ENCODE measurements at regions not wholly inside any gene's neighbourhood (a gene's known extent, or its start where the extent isn't known, plus 50 kb on each side); places are given as distances from the start of the nearest gene placed in this dataset.
"Not testable (repeated sequence)": the region's sequence is repeated elsewhere in the genome, so short reads cannot be mapped to it uniquely, and the experiment has no call there.

GRCh38 chr5:3147405-3147804, 395.9 kb upstream of the IRX2 start:
- DNase-seq (ENCODE audit: low read depth, low spot score); H3K4me1 ChIP-seq (ENCODE audit: control insufficient read depth, insufficient read depth, low read length); H3K9me3 ChIP-seq (ENCODE audit: control insufficient read depth, insufficient read depth, low read length); H3K4me3 ChIP-seq (ENCODE audit: low read length); H3K27me3 ChIP-seq (ENCODE audit: control insufficient read depth, insufficient read depth, low read length); H3K36me3 ChIP-seq (ENCODE audit: control insufficient read depth, insufficient read depth, low read length); H3K27ac ChIP-seq (ENCODE audit: low read length): not testable (repeated sequence)
- WGBS (ENCODE audit: insufficient coverage, insufficient read length): no CpG with 5 or more reads among the region's 1 CpG

- Histone ChIP-seq H3K9me3 (ENCODE audit: control insufficient read depth, insufficient read depth, low read length) (no peaks in the 10 kb centered on the region), H3K27ac (ENCODE audit: low read length) (no peak overlapping the region), H3K27me3 (ENCODE audit: control insufficient read depth, insufficient read depth, low read length) (no peaks in the 10 kb centered on the region), H3K4me3 (ENCODE audit: low read length) (no peak overlapping the region), H3K4me1 (ENCODE audit: control insufficient read depth, insufficient read depth, low read length) (no peaks in the 10 kb centered on the region), H3K36me3 (ENCODE audit: control insufficient read depth, insufficient read depth, low read length) (no peaks in the 10 kb centered on the region)
- no CpG with 5 or more reads among the region's 5 CpGs for WGBS (ENCODE audit: insufficient coverage, insufficient read length)
- no peak for DNase-seq (ENCODE audit: low read depth, low spot score)
Measured at GRCh38 chr5:3145641-3146040, 394.2 kb upstream of the IRX2 start.

GRCh38 chr5:3143382-3143781, 391.9 kb upstream of the IRX2 start:
- Histone ChIP-seq H3K4me3 (ENCODE audit: low read length) (no peak overlapping the region), H3K4me1 (ENCODE audit: control insufficient read depth, insufficient read depth, low read length) (no peaks in the 10 kb centered on the region), H3K9me3 (ENCODE audit: control insufficient read depth, insufficient read depth, low read length) (no peaks in the 10 kb centered on the region), H3K27ac (ENCODE audit: low read length) (no peak overlapping the region), H3K27me3 (ENCODE audit: control insufficient read depth, insufficient read depth, low read length) (no peaks in the 10 kb centered on the region), H3K36me3 (ENCODE audit: control insufficient read depth, insufficient read depth, low read length) (no peaks in the 10 kb centered on the region)
- WGBS (ENCODE audit: insufficient coverage, insufficient read length): no CpG with 5 or more reads among the region's 12 CpGs
- no peak for DNase-seq (ENCODE audit: low read depth, low spot score)

GRCh38 chr5:3142261-3143027, 391.0 kb upstream of the IRX2 start:
- Histone ChIP-seq H3K27ac (ENCODE audit: low read length) (no peak overlapping the region), H3K9me3 (ENCODE audit: control insufficient read depth, insufficient read depth, low read length) (no peaks in the 10 kb centered on the region), H3K4me1 (ENCODE audit: control insufficient read depth, insufficient read depth, low read length) (no peaks in the 10 kb centered on the region), H3K36me3 (ENCODE audit: control insufficient read depth, insufficient read depth, low read length) (no peaks in the 10 kb centered on the region), H3K27me3 (ENCODE audit: control insufficient read depth, insufficient read depth, low read length) (no peaks in the 10 kb centered on the region), H3K4me3 (ENCODE audit: low read length) (no peak overlapping the region)
- no peak for DNase-seq (ENCODE audit: low read depth, low spot score)
- WGBS (ENCODE audit: insufficient coverage, insufficient read length): 100% methylated on average over 1 of the region's 25 CpGs

- DNase-seq (ENCODE audit: low read depth, low spot score): no peak
- Histone ChIP-seq H3K36me3 (ENCODE audit: control insufficient read depth, insufficient read depth, low read length) (no peaks in the 10 kb centered on the region), H3K4me3 (ENCODE audit: low read length) (no peak overlapping the region), H3K4me1 (ENCODE audit: control insufficient read depth, insufficient read depth, low read length) (no peaks in the 10 kb centered on the region), H3K27ac (ENCODE audit: low read length) (no peak overlapping the region), H3K27me3 (ENCODE audit: control insufficient read depth, insufficient read depth, low read length) (no peaks in the 10 kb centered on the region), H3K9me3 (ENCODE audit: control insufficient read depth, insufficient read depth, low read length) (no peaks in the 10 kb centered on the region)
- no CpG with 5 or more reads among the region's 7 CpGs for WGBS (ENCODE audit: insufficient coverage, insufficient read length)
Measured at GRCh38 chr5:3140117-3140516, 388.6 kb upstream of the IRX2 start.

GRCh38 chr5:3139499-3139931, 388.0 kb upstream of the IRX2 start:
- no peaks in the 10 kb centered on the region for H3K27me3 ChIP-seq (ENCODE audit: control insufficient read depth, insufficient read depth, low read length)
- H3K4me3 ChIP-seq (ENCODE audit: low read length): no peak overlapping the region
- no peak for DNase-seq (ENCODE audit: low read depth, low spot score)
- H3K4me1 ChIP-seq (ENCODE audit: control insufficient read depth, insufficient read depth, low read length): no peaks in the 10 kb centered on the region
- no peak overlapping the region for H3K27ac ChIP-seq (ENCODE audit: low read length)
- no CpG with 5 or more reads among the region's 6 CpGs for WGBS (ENCODE audit: insufficient coverage, insufficient read length)
- H3K36me3 ChIP-seq (ENCODE audit: control insufficient read depth, insufficient read depth, low read length): no peaks in the 10 kb centered on the region
- H3K9me3 ChIP-seq (ENCODE audit: control insufficient read depth, insufficient read depth, low read length): no peaks in the 10 kb centered on the region

GRCh38 chr5:3131161-3131560, 379.7 kb upstream of the IRX2 start:
- no peaks in the 10 kb centered on the region for H3K36me3 ChIP-seq (ENCODE audit: control insufficient read depth, insufficient read depth, low read length)
- no CpG with 5 or more reads among the region's 8 CpGs for WGBS (ENCODE audit: insufficient coverage, insufficient read length)
- no peak overlapping the region for H3K27ac ChIP-seq (ENCODE audit: low read length)
- H3K4me3 ChIP-seq (ENCODE audit: low read length): no peak overlapping the region
- DNase-seq (ENCODE audit: low read depth, low spot score): no peak
- no peaks in the 10 kb centered on the region for H3K9me3 ChIP-seq (ENCODE audit: control insufficient read depth, insufficient read depth, low read length)
- H3K27me3 ChIP-seq (ENCODE audit: control insufficient read depth, insufficient read depth, low read length): 0 out of 2 replicates have a peak, but pooled peaks cover 2% of the 10 kb centered on the region
- no peaks in the 10 kb centered on the region for H3K4me1 ChIP-seq (ENCODE audit: control insufficient read depth, insufficient read depth, low read length)

GRCh38 chr5:3129252-3129651, 377.8 kb upstream of the IRX2 start:
- Histone ChIP-seq H3K4me3 (ENCODE audit: low read length) (no peak overlapping the region), H3K27ac (ENCODE audit: low read length) (no peak overlapping the region), H3K9me3 (ENCODE audit: control insufficient read depth, insufficient read depth, low read length) (no peaks in the 10 kb centered on the region), H3K4me1 (ENCODE audit: control insufficient read depth, insufficient read depth, low read length) (0 out of 2 replicates have a peak, but pooled peaks cover under 1% of the 10 kb centered on the region), H3K36me3 (ENCODE audit: control insufficient read depth, insufficient read depth, low read length) (no peaks in the 10 kb centered on the region), H3K27me3 (ENCODE audit: control insufficient read depth, insufficient read depth, low read length) (0 out of 2 replicates have a peak, but pooled peaks cover 2% of the 10 kb centered on the region)
- no CpG with 5 or more reads among the region's 4 CpGs for WGBS (ENCODE audit: insufficient coverage, insufficient read length)
- DNase-seq (ENCODE audit: low read depth, low spot score): no peak

- Histone ChIP-seq H3K4me3 (ENCODE audit: low read length) (no peak overlapping the region), H3K36me3 (ENCODE audit: control insufficient read depth, insufficient read depth, low read length) (no peaks in the 10 kb centered on the region), H3K27ac (ENCODE audit: low read length) (no peak overlapping the region), H3K9me3 (ENCODE audit: control insufficient read depth, insufficient read depth, low read length) (no peaks in the 10 kb centered on the region), H3K27me3 (ENCODE audit: control insufficient read depth, insufficient read depth, low read length) (0 out of 2 replicates have a peak, but pooled peaks cover 2% of the 10 kb centered on the region), H3K4me1 (ENCODE audit: control insufficient read depth, insufficient read depth, low read length) (peaks cover 4% of the 10 kb centered on the region)
- no CpG with 5 or more reads among the region's 9 CpGs for WGBS (ENCODE audit: insufficient coverage, insufficient read length)
- DNase-seq (ENCODE audit: low read depth, low spot score): no peak
Measured at GRCh38 chr5:3127423-3127911, 376.0 kb upstream of the IRX2 start.

GRCh38 chr5:3126639-3127038, 375.2 kb upstream of the IRX2 start:
- H3K4me3 ChIP-seq (ENCODE audit: low read length): no peak overlapping the region
- no peaks in the 10 kb centered on the region for H3K36me3 ChIP-seq (ENCODE audit: control insufficient read depth, insufficient read depth, low read length)
- H3K4me1 ChIP-seq (ENCODE audit: control insufficient read depth, insufficient read depth, low read length): peaks cover 4% of the 10 kb centered on the region
- no peak for DNase-seq (ENCODE audit: low read depth, low spot score)
- WGBS (ENCODE audit: insufficient coverage, insufficient read length): no CpG with 5 or more reads among the region's 10 CpGs
- H3K27ac ChIP-seq (ENCODE audit: low read length): no peak overlapping the region
- H3K9me3 ChIP-seq (ENCODE audit: control insufficient read depth, insufficient read depth, low read length): no peaks in the 10 kb centered on the region
- H3K27me3 ChIP-seq (ENCODE audit: control insufficient read depth, insufficient read depth, low read length): peaks cover 7% of the 10 kb centered on the region; the same call in 1 of the 2 replicates

- WGBS (ENCODE audit: insufficient coverage, insufficient read length): no CpG with 5 or more reads among the region's 6 CpGs
- H3K9me3 ChIP-seq (ENCODE audit: control insufficient read depth, insufficient read depth, low read length): no peaks in the 10 kb centered on the region
- H3K4me1 ChIP-seq (ENCODE audit: control insufficient read depth, insufficient read depth, low read length): peaks cover 10% of the 10 kb centered on the region
- H3K4me3 ChIP-seq (ENCODE audit: low read length): no peak overlapping the region
- H3K36me3 ChIP-seq (ENCODE audit: control insufficient read depth, insufficient read depth, low read length): no peaks in the 10 kb centered on the region
- no peak overlapping the region for H3K27ac ChIP-seq (ENCODE audit: low read length)
- H3K27me3 ChIP-seq (ENCODE audit: control insufficient read depth, insufficient read depth, low read length): peaks cover 28% of the 10 kb centered on the region
- no peak for DNase-seq (ENCODE audit: low read depth, low spot score)
Measured at GRCh38 chr5:3124410-3124809, 372.9 kb upstream of the IRX2 start.

Measured in iPS DF 6.9 (cell line).